ENCODE measurements at regions not wholly inside any gene's neighbourhood (a gene's known extent, or its start where the extent isn't known, plus 50 kb on each side); places are given as distances from the start of the nearest gene placed in this dataset.

DNA sequence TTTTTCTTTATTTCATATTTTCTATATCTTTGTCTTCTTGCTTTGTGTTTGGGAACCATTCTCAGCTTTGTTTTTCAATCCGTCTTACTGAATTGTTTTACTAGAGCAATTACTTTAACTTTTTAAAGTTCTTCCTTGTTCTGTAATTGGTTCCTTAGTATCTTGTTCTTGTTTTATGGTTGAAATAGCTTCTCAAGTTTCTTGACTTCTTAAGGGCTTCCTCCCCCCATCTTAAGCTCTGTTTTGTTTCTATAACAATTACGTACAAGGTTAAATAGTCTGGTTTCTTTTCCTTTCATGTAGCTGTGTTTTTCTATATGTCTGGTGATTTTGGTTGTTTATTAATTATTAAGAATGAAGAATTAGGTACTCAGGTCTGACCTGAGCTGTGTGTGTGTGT is 158.0 kb downstream of the SDHAF3 start:
- TF ChIP-seq, protein P1, sequence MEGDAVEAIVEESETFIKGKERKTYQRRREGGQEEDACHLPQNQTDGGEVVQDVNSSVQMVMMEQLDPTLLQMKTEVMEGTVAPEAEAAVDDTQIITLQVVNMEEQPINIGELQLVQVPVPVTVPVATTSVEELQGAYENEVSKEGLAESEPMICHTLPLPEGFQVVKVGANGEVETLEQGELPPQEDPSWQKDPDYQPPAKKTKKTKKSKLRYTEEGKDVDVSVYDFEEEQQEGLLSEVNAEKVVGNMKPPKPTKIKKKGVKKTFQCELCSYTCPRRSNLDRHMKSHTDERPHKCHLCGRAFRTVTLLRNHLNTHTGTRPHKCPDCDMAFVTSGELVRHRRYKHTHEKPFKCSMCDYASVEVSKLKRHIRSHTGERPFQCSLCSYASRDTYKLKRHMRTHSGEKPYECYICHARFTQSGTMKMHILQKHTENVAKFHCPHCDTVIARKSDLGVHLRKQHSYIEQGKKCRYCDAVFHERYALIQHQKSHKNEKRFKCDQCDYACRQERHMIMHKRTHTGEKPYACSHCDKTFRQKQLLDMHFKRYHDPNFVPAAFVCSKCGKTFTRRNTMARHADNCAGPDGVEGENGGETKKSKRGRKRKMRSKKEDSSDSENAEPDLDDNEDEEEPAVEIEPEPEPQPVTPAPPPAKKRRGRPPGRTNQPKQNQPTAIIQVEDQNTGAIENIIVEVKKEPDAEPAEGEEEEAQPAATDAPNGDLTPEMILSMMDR (IDR thresholded peaks at IDR 0.05; ENCODE audit: low read depth, low read length), result no peak
- TF ChIP-seq POLR2A (IDR thresholded peaks at IDR 0.05; ENCODE audit: extremely low read depth, insufficient read length) (no peak), MAX (IDR thresholded peaks at IDR 0.05; ENCODE audit: low read depth, low read length) (no peak), MYC (IDR thresholded peaks at IDR 0.05; ENCODE audit: low read depth, low read length) (no peak)

All from NB4 (cell line).